GM12872 (cell line): ENCODE measurements at regions not wholly inside any gene's neighbourhood (a gene's known extent, or its start where the extent isn't known, plus 50 kb on each side); places are given as distances from the start of the nearest gene placed in this dataset.

Source experiments
- CTCF ChIP-seq: IDR thresholded peaks from 3 replicates; pipeline ENCODE4 v1.5.1; 2011; ENCODE audit warnings: low read depth, mild to moderate bottlenecking, low read length, moderate library complexity; ENCODE audit not compliant: insufficient read depth

- no peak for TF ChIP-seq CTCF
These were observed 323.8 kb upstream of the PPP2R3A start for GRCh38 chr3:135641761-135642160.

GRCh38 chr3:135645541-135645940 is 320.0 kb upstream of the PPP2R3A start:
- no peak for TF ChIP-seq CTCF

GRCh38 chr3:135646873-135647272 is 318.7 kb upstream of the PPP2R3A start:
- TF ChIP-seq CTCF: no peak

GRCh38 chr3:135649361-135649760 is 316.2 kb upstream of the PPP2R3A start:
- no peak for TF ChIP-seq CTCF

GRCh38 chr3:135650309-135650708 is 315.2 kb upstream of the PPP2R3A start:
- no peak for TF ChIP-seq CTCF

GRCh38 chr3:135652388-135652787 is 313.1 kb upstream of the PPP2R3A start:
- no peak for TF ChIP-seq CTCF

- no peak for TF ChIP-seq CTCF
These were observed 310.2 kb upstream of the PPP2R3A start for GRCh38 chr3:135655328-135655727.

- no peak for TF ChIP-seq CTCF
These were observed 298.5 kb upstream of the PPP2R3A start for GRCh38 chr3:135667061-135667460.
